Erythroblast (primary cell): ENCODE measurements at regions not wholly inside any gene's neighbourhood (a gene's known extent, or its start where the extent isn't known, plus 50 kb on each side); places are given as distances from the start of the nearest gene placed in this dataset.

Experiments
- GATA1 ChIP-seq: IDR thresholded peaks from 2 replicates; pipeline ENCODE4 v1.6.1; 2011; ENCODE audit warnings: low read depth, mild to moderate bottlenecking, control low read depth, low read length, moderate library complexity
- POLR2A ChIP-seq: IDR thresholded peaks from 2 replicates; pipeline ENCODE4 v1.6.1; 2011; ENCODE audit warnings: mild to moderate bottlenecking, low read length

DNA sequence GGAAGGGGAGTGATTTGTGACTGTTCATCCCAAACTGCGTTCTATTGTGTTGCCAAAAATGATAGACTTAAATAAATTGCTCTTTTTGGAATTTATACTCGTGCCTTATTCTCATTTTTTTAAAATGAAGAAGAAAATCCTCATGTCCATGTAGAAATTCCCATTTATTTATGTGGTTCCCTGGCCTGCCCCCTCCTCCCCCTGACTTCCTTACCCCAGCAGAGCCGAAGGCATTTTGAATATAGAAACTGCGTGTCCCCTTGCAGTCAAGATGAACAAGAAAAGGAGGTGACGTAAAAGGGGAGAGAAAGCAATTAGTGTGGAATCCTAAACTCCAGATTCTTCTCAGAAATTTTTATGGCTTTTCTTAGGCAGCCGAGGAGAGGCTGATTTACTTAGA lies 126.1 kb downstream of the FAM204A start:
- TF ChIP-seq POLR2A (no peak), GATA1 (no peak)
